Activated B cell treated with CpG ODN at 0.5 μM for 24 hours (primary cell): ENCODE measurements at regions not wholly inside any gene's neighbourhood (a gene's known extent, or its start where the extent isn't known, plus 50 kb on each side); places are given as distances from the start of the nearest gene placed in this dataset.
"Not testable (repeated sequence)": the region's sequence is repeated elsewhere in the genome, so short reads cannot be mapped to it uniquely, and the experiment has no call there.

Experiments
- ATAC-seq: fragments of 200-7000 bp; cut with Tn5 transposase; one replicate; pipeline ENCODE4 v1.10.0; 2021; ENCODE audit warnings: low read depth, mild to moderate bottlenecking, moderate library complexity
- CTCF ChIA-PET: fragments of 350-600 bp; sonication (Branson Sonifier 250); formaldehyde crosslinking; loops from one replicate; lab custom pipeline; 2021; ENCODE audit warnings: antibody characterized with exemption; lab: Charles Lee
- POLR2A ChIA-PET: fragments of 350-600 bp; sonication (Branson Sonifier 250); formaldehyde crosslinking; loops from one replicate; lab custom pipeline; 2021; ENCODE audit warnings: antibody characterized with exemption; lab: Charles Lee
- DNase-seq: peaks from one replicate; pipeline ENCODE4 v3.0.0; 2022
- H3K27ac Mint-ChIP-seq: one replicate; pipeline ENCODE4 v1.8.0; 2020; ENCODE audit warnings: mixed read lengths
- H3K27me3 Mint-ChIP-seq: one replicate; pipeline ENCODE4 v1.8.0; 2021; ENCODE audit warnings: mixed read lengths
- H3K36me3 Mint-ChIP-seq: one replicate; pipeline ENCODE4 v1.8.0; 2021; ENCODE audit warnings: low read depth, mixed read lengths
- H3K4me1 Mint-ChIP-seq: one replicate; pipeline ENCODE4 v1.8.0; 2021; ENCODE audit warnings: mixed read lengths
- H3K4me3 Mint-ChIP-seq: one replicate; pipeline ENCODE4 v1.8.0; 2020; ENCODE audit warnings: mild to moderate bottlenecking, mixed read lengths
- H3K9me3 Mint-ChIP-seq: one replicate; pipeline ENCODE4 v1.8.0; 2020; ENCODE audit warnings: mixed read lengths
- CTCF ChIP-seq: fragments of 200-600 bp; IDR thresholded peaks from one replicate; pipeline ENCODE4 v1.8.0; 2022; ENCODE audit warnings: antibody characterized with exemption, mild to moderate bottlenecking
- intact Hi-C: fragments of 100-400 bp; cut with micrococcal nuclease; formaldehyde crosslinking; loops from one replicate; pipeline ENCODE4 v1.15.1; 2024

GRCh38 chr6:105688573-105688972, 285.7 kb upstream of the PREP start:
- POLR2A ChIA-PET, result no interaction called here
- Mint-ChIP-seq H3K9me3 (peaks cover 18% of the 10 kb centered on the region), H3K4me3 (no peak overlapping the region), H3K4me1 (no peaks in the 10 kb centered on the region), H3K27me3 (peaks cover 11% of the 10 kb centered on the region), H3K27ac (no peak overlapping the region), H3K36me3 (no peaks in the 10 kb centered on the region)
- no peak for TF ChIP-seq CTCF
- ATAC-seq (no peak), DNase-seq (no peak)
- CTCF ChIA-PET, result no interaction called here
- intact Hi-C loops, result no loop called here

GRCh38 chr6:105686793-105687192, 283.9 kb upstream of the PREP start:
- H3K36me3 Mint-ChIP-seq, DNase-seq, ATAC-seq, intact Hi-C loops, H3K4me3 Mint-ChIP-seq, H3K27me3 Mint-ChIP-seq, CTCF ChIA-PET, H3K4me1 Mint-ChIP-seq, H3K27ac Mint-ChIP-seq, POLR2A ChIA-PET: not testable (repeated sequence)
- H3K9me3 Mint-ChIP-seq, result peaks cover 21% of the 10 kb centered on the region

- Mint-ChIP-seq H3K27me3 (no peaks in the 10 kb centered on the region), H3K4me1 (no peaks in the 10 kb centered on the region), H3K9me3 (peaks cover 16% of the 10 kb centered on the region), H3K27ac (no peak overlapping the region), H3K4me3 (no peak overlapping the region), H3K36me3 (no peaks in the 10 kb centered on the region)
- ATAC-seq, result no peak
- ChIA-PET CTCF (no interaction called here), POLR2A (no interaction called here)
- intact Hi-C loops, result no loop called here
- no peak for DNase-seq
- no peak for TF ChIP-seq CTCF
Observed at GRCh38 chr6:105681061-105681460, 278.2 kb upstream of the PREP start.

GRCh38 chr6:105680131-105680530, 277.2 kb upstream of the PREP start:
- no peaks in the 10 kb centered on the region for H3K27me3 Mint-ChIP-seq
- ChIA-PET POLR2A (no interaction called here), CTCF (no interaction called here)
- H3K27ac Mint-ChIP-seq, result no peak overlapping the region
- ATAC-seq (no peak), DNase-seq (no peak)
- H3K36me3 Mint-ChIP-seq, result no peaks in the 10 kb centered on the region
- no peaks in the 10 kb centered on the region for H3K4me1 Mint-ChIP-seq
- H3K4me3 Mint-ChIP-seq, result no peak overlapping the region
- TF ChIP-seq CTCF, result no peak
- intact Hi-C loops, result no loop called here
- H3K9me3 Mint-ChIP-seq, result peaks cover 16% of the 10 kb centered on the region

- ChIA-PET CTCF (no interaction called here), POLR2A (no interaction called here)
- H3K9me3 Mint-ChIP-seq, result peaks cover 13% of the 10 kb centered on the region
- ATAC-seq (no peak), DNase-seq (no peak)
- intact Hi-C loops, result no loop called here
- H3K36me3 Mint-ChIP-seq, result no peaks in the 10 kb centered on the region
- no peaks in the 10 kb centered on the region for H3K4me1 Mint-ChIP-seq
- H3K27me3 Mint-ChIP-seq, result no peaks in the 10 kb centered on the region
- TF ChIP-seq CTCF, result no peak
- H3K4me3 Mint-ChIP-seq, result no peak overlapping the region
- no peak overlapping the region for H3K27ac Mint-ChIP-seq
Observed at GRCh38 chr6:105678516-105678915, 275.6 kb upstream of the PREP start.
